ENCODE measurements at regions not wholly inside any gene's neighbourhood (a gene's known extent, or its start where the extent isn't known, plus 50 kb on each side); places are given as distances from the start of the nearest gene placed in this dataset.

DNA sequence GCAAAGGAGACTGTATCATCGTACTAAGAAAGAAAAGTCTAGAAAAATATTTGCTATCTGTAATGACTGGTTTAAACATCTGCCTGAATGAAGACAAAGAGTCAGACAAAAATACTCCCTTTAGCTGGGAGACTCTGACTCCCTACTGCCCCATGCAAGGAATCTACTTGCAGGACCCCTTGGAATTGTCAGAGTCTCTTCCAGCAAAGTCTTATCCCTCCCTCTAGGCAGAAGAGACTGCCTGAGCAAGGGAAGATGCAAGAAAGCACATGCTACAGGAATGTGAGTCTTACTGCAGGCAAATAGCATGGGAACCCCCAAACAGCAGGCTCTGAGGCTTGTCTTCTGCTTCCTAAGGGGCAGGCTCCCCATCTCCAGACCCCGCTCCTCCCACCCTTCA is 154.0 kb downstream of the KCNA5 start:
- Histone ChIP-seq H3K4me1 (peaks cover 18% of the 10 kb centered on the region), H3K27ac (no peak overlapping the region), H3K9ac (no peak overlapping the region), H4K20me1 (ENCODE audit: low read depth) (no peaks in the 10 kb centered on the region), H3K27me3 (no peaks in the 10 kb centered on the region), H3K4me3 (no peak overlapping the region), H3K9me3 (ENCODE audit: low read depth) (no peaks in the 10 kb centered on the region), H3F3A (ENCODE audit: low read depth) (peaks cover 3% of the 10 kb centered on the region), H3K4me2 (no peak overlapping the region), H2AFZ (replicated peaks) (no peak overlapping the region), H3K36me3 (no peaks in the 10 kb centered on the region), H3K79me2 (ENCODE audit: low read depth) (no peaks in the 10 kb centered on the region)
- Mint-ChIP-seq H3K4me3 (no peak overlapping the region), H3K27ac (no peak overlapping the region), H3K9me3 (no peaks in the 10 kb centered on the region), H3K36me3 (no peaks in the 10 kb centered on the region), H3K4me1 (peaks cover 19% of the 10 kb centered on the region), H3K27me3 (ENCODE audit: insufficient read depth, low read depth) (no peaks in the 10 kb centered on the region)
- TF ChIP-seq, protein P1, sequence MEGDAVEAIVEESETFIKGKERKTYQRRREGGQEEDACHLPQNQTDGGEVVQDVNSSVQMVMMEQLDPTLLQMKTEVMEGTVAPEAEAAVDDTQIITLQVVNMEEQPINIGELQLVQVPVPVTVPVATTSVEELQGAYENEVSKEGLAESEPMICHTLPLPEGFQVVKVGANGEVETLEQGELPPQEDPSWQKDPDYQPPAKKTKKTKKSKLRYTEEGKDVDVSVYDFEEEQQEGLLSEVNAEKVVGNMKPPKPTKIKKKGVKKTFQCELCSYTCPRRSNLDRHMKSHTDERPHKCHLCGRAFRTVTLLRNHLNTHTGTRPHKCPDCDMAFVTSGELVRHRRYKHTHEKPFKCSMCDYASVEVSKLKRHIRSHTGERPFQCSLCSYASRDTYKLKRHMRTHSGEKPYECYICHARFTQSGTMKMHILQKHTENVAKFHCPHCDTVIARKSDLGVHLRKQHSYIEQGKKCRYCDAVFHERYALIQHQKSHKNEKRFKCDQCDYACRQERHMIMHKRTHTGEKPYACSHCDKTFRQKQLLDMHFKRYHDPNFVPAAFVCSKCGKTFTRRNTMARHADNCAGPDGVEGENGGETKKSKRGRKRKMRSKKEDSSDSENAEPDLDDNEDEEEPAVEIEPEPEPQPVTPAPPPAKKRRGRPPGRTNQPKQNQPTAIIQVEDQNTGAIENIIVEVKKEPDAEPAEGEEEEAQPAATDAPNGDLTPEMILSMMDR (IDR thresholded peaks at IDR 0.05) = no peak
- no peak for TF ChIP-seq EZH2phosphoT487 (IDR thresholded peaks at IDR 0.05)
- no peak for TF ChIP-seq EZH2 (IDR thresholded peaks at IDR 0.05)
- DNase-seq (ENCODE audit: low spot score) = no peak

DNA sequence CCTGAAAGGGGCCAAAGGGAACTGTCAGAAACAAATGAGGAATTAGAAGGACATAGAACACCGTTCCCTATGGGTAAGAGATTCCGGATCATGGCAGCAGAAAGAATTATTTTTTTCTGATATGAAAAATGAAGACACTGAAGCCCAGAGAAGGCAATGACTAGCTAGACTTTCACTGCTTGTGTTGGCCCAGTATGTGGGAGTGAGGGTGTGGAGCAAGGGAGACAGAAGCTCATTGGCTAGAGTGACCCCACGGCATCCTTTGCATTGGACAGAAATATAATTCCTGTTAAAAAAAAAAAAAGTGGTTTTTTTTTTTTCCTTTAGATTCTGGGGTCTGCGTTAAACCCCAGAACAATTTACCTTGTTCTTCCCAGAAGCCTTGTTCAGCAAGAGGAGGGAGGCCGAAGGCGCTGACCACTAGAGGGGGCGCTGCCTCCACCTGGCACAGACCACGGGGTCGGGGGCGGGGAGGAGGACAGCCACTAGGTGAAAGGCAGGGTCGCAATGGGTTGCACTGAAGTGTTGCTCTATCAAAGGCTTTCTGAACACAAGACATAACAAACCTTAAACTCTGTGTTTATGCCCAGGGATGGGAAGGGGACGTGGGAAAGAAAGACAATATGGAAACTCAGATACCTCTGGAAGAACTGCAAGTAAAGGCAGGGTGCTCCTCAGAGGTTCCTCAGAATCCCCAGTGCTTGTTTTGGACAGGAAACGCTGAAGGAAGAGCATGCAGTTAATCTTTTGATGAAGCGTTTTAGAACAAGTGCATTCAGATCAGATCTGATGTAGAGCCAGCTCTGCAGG is 156.8 kb downstream of the KCNA5 start:
- no peak overlapping the region for H3K4me3 Mint-ChIP-seq
- Histone ChIP-seq H3K27ac (no peak overlapping the region), H3K27me3 (no peaks in the 10 kb centered on the region), H3K9ac (no peak overlapping the region), H3K4me1 (peaks cover 43% of the 10 kb centered on the region), H3F3A (ENCODE audit: low read depth) (peaks cover 25% of the 10 kb centered on the region), H4K20me1 (ENCODE audit: low read depth) (no peaks in the 10 kb centered on the region), H3K36me3 (no peaks in the 10 kb centered on the region), H3K4me2 (no peak overlapping the region), H3K4me3 (no peak overlapping the region), H3K9me3 (ENCODE audit: low read depth) (no peaks in the 10 kb centered on the region), H2AFZ (replicated peaks) (peak overlapping the region; percentile 10), H3K79me2 (ENCODE audit: low read depth) (no peaks in the 10 kb centered on the region)
- peaks cover 3% of the 10 kb centered on the region for H3K27me3 Mint-ChIP-seq (ENCODE audit: insufficient read depth, low read depth)
- H3K9me3 Mint-ChIP-seq = peaks cover 4% of the 10 kb centered on the region
- TF ChIP-seq, protein P1 (IDR thresholded peaks at IDR 0.05) = peak; percentile 97
- TF ChIP-seq EZH2phosphoT487 (IDR thresholded peaks at IDR 0.05) (no peak), EZH2 (IDR thresholded peaks at IDR 0.05) (no peak)
- peaks cover 3% of the 10 kb centered on the region for H3K36me3 Mint-ChIP-seq
- DNase-seq (ENCODE audit: low spot score) = peak; percentile 88
- H3K4me1 Mint-ChIP-seq = peaks cover 38% of the 10 kb centered on the region
- H3K27ac Mint-ChIP-seq = peak overlapping the region; percentile 14

DNA sequence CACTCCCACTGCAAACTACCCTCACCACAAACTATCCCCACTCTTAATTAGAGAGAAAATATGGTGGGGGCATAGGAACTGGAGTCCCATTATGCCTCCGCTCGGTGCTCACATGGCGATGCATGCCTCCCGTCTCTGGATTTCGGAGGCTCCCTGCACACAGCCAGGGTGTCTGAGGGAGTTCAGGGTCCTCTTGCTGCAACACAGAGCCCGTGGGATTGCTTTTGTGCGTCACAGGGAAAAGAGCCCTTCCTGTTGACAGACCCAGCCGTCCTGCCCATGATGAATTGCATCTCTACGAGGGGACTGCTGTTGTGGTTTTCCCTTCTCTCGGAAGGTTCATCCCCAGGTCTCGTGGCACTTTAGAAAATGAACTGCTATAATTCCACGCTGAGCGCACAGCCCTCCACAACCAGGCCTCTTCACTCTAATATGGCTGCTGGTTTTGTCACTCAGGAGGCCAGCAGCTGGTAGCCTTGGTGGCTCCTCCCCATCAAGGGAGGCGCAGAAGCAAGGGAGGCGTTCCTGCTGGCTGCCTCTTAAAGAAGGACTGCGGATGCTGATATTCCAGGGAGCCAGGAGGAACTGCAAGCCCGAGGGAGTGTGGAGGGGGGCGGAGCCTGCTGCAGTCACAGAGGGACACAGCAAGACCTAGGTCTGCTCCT is 158.0 kb downstream of the KCNA5 start:
- DNase-seq (ENCODE audit: low spot score) = peak; percentile 64
- Histone ChIP-seq H3K27ac (no peak overlapping the region), H3K36me3 (no peaks in the 10 kb centered on the region), H2AFZ (replicated peaks) (no peak overlapping the region), H3K4me1 (peaks cover 51% of the 10 kb centered on the region), H3K4me2 (peak overlapping the region; percentile 23), H3K9me3 (ENCODE audit: low read depth) (no peaks in the 10 kb centered on the region), H3K79me2 (ENCODE audit: low read depth) (no peaks in the 10 kb centered on the region), H3F3A (ENCODE audit: low read depth) (peaks cover 27% of the 10 kb centered on the region), H4K20me1 (ENCODE audit: low read depth) (no peaks in the 10 kb centered on the region), H3K4me3 (no peak overlapping the region), H3K27me3 (no peaks in the 10 kb centered on the region), H3K9ac (no peak overlapping the region)
- Mint-ChIP-seq H3K27ac (no peak overlapping the region), H3K27me3 (ENCODE audit: insufficient read depth, low read depth) (peaks cover 3% of the 10 kb centered on the region), H3K9me3 (peaks cover 5% of the 10 kb centered on the region), H3K36me3 (peaks cover 5% of the 10 kb centered on the region), H3K4me3 (no peak overlapping the region), H3K4me1 (peaks cover 43% of the 10 kb centered on the region)
- TF ChIP-seq, protein P1 (IDR thresholded peaks at IDR 0.05) = no peak
- TF ChIP-seq EZH2 (IDR thresholded peaks at IDR 0.05) = no peak
- TF ChIP-seq EZH2phosphoT487 (IDR thresholded peaks at IDR 0.05) = no peak
